ENCODE measurements at regions not wholly inside any gene's neighbourhood (a gene's known extent, or its start where the extent isn't known, plus 50 kb on each side); places are given as distances from the start of the nearest gene placed in this dataset.

DNA sequence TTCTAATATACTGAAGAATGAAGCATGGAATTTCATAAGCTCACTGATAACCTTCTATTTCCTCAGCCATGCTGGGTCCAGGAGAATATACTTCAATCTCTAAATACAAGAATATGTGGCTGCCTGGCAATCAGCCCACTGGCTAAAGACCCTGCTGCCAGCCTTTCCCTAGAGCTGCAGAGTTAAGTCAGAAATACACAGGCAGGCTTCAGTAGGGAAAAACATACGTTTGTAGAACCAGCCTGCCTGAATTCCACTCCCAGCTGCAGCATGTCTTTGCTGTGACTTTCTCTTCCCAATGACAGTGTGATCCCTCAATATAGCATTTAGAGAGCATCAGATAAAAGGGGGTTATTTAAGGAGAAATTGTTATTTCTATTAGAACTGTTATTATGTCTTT lies 289.1 kb downstream of the PCDH19 start:
- peak in 1 of 3 donors; percentile 7 for DNase-seq

DNA sequence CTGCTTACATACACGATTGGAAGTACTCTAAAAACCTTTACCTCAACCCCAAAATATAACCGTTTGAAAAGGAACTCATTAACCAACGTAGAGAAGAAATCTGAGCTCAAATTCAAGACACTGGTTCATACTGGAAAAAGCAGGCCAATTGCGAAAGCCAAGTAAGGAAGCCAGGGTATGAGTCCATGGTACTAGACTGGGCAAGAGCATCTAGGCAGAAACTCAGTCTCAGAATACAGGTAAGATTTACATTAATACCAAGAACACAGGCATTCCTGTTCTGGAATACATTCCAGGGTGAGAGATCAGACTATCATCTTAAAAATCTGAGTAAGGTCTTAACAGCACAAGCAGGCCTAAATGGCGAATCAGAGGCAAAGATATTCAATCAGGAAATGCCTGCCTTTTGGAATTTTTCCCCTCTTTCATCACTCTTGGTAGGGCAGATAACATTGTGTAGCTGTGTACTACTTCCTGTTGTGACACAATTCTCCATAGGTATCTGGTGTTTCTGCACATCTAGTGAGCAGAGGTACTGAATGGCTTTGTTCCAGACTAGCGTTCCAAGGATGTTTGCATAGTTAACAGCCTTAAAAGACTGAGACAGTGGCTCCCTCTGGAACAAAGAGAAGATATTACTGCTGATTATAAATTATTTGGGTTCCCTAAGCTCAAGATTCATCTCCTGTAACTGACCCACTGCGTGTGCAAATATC lies 311.3 kb downstream of the PCDH19 start:
- peak in 1 of 3 donors; percentile 53 for DNase-seq

GRCh38 chrX:100090931-100091330 lies 319.1 kb downstream of the PCDH19 start:
- peak in 1 of 3 donors; percentile 70 for DNase-seq

DNA sequence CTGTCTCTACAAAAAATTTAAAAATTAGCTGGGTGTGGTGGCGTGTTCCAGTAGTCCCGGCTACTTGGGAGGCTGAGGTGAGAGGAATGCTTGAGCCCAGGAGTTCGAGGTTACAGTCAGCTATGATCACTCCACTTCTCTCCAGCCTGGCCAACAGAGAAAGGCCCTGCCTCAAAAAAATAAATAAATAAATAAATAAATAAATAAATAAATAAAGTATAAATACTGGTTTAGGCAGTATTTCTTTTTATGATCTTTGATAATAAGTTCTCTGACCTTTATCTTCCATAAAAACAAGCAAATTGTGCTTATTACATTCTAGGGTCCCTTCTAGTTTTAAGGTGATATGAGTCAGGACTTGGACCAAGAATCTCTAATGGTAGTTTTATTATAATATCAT lies 320.3 kb downstream of the PCDH19 start:
- no peak for DNase-seq

DNA sequence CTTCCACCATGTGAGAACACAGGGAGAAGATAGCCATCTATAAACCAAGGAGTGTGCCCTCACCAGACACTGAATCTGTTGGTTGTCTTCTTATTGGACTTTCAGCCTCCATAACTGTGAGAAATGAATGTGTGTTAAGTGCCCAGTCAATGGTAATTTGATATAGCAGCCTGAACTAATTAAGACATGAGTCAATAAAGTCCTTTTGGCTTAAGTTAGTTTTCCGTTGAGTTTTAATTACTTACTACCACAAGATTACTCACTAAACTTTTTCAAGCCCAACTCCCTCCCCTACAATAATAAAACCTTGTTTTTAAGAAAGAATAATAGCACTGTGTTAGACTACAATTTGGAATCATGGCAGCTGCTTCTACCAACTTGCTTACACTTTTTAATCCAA lies 324.2 kb downstream of the PCDH19 start:
- DNase-seq = no peak

DNA sequence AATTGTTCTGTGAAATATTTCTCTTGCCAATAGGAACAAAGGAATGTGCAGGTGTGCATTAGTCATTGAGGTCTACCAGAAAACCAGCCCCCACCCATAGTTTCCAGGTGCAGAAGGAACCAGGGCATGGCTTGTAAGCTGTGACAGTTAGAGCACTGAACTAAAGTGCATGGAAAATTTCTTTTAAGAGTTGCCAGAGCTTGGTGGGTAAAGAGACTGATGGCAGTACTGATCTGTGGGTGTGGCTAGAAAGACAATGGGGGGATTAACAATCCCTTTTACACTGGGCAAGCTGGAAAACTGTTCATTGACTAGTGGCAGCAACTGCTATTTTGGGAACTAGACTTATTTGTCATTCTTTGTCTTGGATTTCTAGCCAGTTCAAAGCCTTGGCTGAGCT lies 326.9 kb downstream of the PCDH19 start:
- no peak for DNase-seq

- DNase-seq = no peak
Measured at GRCh38 chrX:100081503-100081902, 328.6 kb downstream of the PCDH19 start.

DNA sequence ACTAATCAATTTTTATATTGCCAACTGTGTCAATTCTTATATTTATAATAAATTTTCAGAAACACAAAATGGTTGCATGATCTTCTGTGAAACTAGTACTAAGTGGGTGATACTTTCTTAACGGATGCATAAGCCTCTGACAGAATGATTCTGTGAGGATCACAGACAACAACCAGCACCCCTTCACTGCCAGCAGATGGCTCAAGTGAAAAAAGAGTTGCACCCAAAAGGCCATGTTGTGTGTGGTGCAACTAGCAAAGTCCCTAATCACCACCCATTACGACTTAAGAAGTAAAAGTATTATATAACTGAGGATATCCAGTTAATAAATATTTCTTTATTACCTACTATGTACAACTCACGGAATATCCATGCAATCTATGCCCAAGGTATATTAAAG lies 334.0 kb downstream of the PCDH19 start:
- DNase-seq = no peak

- DNase-seq = peak; percentile 53 to 79 (median 56)
Measured at GRCh38 chrX:100072336-100072735, 337.7 kb downstream of the PCDH19 start.

DNA sequence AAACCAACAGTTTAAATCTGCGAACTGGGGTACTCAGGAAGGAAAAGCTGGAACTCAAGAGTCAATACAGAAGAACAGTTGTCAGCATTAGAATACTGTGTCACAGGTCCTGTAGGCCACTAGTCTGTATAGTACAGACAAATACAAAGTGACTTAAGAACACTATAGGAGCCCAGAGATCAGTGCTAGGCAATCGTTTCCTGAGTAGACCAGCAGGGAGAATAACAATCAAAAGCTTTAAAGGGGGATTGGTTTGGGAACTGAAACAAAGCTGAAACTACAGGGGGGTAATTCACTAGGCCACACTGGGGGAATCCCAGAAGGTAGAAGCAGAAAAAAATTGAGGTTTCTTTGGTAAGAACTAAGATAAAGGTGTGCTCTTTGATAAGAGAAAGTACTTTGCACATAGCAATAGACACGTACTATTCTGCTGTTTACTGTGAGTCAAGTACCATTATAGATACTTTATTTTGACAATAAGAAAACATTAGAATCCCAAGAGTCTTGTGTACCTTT lies 339.7 kb downstream of the PCDH19 start:
- no peak for DNase-seq

DNA sequence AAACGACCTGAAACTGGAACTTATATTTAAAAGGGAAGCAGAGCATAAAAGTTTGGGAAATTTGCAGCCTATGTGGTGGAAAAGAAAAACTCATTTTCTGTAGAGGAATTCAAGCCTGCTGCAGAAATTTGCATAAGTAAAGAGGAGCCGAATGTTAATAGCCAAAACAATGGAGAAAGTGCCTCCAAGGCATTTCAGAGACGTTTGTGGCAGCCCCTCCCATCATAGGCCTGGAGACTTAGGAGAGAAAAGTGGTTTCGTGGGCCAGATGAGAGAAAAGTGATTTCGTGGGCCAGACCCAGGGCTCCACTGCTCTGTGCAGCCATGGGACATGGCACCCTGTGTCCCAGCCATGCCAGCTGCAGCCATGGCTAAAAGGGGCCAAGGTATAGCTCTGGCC lies 361.9 kb downstream of the PCDH19 start:
- DNase-seq = no peak

Measured in muscle of back (tissue), 3 donors.